B cell (primary cell): ENCODE measurements at regions not wholly inside any gene's neighbourhood (a gene's known extent, or its start where the extent isn't known, plus 50 kb on each side); places are given as distances from the start of the nearest gene placed in this dataset.
"Not testable (repeated sequence)": the region's sequence is repeated elsewhere in the genome, so short reads cannot be mapped to it uniquely, and the experiment has no call there.

ENCODE experiments used
- EZH2 ChIP-seq: IDR thresholded peaks from 2 replicates; pipeline ENCODE4 v1.6.1; 2012; ENCODE audit warnings: borderline replicate concordance, low read depth, mild to moderate bottlenecking, moderate library complexity, low read length; ENCODE audit not compliant: insufficient read depth, poor library complexity, severe bottlenecking
- TF ChIP-seq, protein P1 (sequence below): fragments of 200-600 bp; IDR thresholded peaks from one replicate; pipeline ENCODE4 v1.8.0; 2022; ENCODE audit warnings: antibody characterized with exemption, mild to moderate bottlenecking

- TF ChIP-seq, protein P1, sequence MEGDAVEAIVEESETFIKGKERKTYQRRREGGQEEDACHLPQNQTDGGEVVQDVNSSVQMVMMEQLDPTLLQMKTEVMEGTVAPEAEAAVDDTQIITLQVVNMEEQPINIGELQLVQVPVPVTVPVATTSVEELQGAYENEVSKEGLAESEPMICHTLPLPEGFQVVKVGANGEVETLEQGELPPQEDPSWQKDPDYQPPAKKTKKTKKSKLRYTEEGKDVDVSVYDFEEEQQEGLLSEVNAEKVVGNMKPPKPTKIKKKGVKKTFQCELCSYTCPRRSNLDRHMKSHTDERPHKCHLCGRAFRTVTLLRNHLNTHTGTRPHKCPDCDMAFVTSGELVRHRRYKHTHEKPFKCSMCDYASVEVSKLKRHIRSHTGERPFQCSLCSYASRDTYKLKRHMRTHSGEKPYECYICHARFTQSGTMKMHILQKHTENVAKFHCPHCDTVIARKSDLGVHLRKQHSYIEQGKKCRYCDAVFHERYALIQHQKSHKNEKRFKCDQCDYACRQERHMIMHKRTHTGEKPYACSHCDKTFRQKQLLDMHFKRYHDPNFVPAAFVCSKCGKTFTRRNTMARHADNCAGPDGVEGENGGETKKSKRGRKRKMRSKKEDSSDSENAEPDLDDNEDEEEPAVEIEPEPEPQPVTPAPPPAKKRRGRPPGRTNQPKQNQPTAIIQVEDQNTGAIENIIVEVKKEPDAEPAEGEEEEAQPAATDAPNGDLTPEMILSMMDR: not testable (repeated sequence)
- not testable (repeated sequence) for TF ChIP-seq EZH2
These were observed 101.9 kb downstream of the ANXA2 start for GRCh38 chr15:60295901-60296300.
